ENCODE measurements at regions not wholly inside any gene's neighbourhood (a gene's known extent, or its start where the extent isn't known, plus 50 kb on each side); places are given as distances from the start of the nearest gene placed in this dataset.
A peak's percentile ranks its signal among the peaks of the same experiment; 100 is the strongest.

GRCh38 chr7:86592185-86592584 lies 51.5 kb upstream of the GRM3 start:
- POLR2A ChIA-PET: no interaction called here
- no peak for ATAC-seq
- no peak for DNase-seq

GRCh38 chr7:86574006-86574405 lies 69.7 kb upstream of the GRM3 start:
- ATAC-seq (no peak), DNase-seq (no peak)
- no peak overlapping the region for H3K4me3 Mint-ChIP-seq
- POLR2A ChIA-PET: no interaction called here
- CTCF ChIA-PET: no interaction called here
- H3K27me3 Mint-ChIP-seq (ENCODE audit: low read depth): no peaks in the 10 kb centered on the region
- no peaks in the 10 kb centered on the region for H3K4me1 Mint-ChIP-seq (ENCODE audit: low read depth)
- no peaks in the 10 kb centered on the region for H3K9me3 Mint-ChIP-seq (ENCODE audit: insufficient read depth)
- no peaks in the 10 kb centered on the region for H3K36me3 Mint-ChIP-seq (ENCODE audit: low read depth)
- H3K27ac Mint-ChIP-seq: no peak overlapping the region

More at GRCh38 chr7:86592185-86592584, 51.5 kb upstream of the GRM3 start:
- Mint-ChIP-seq H3K36me3 (ENCODE audit: low read depth) (no peaks in the 10 kb centered on the region), H3K4me3 (no peak overlapping the region), H3K27ac (no peak overlapping the region), H3K9me3 (ENCODE audit: insufficient read depth) (no peaks in the 10 kb centered on the region), H3K4me1 (ENCODE audit: low read depth) (no peaks in the 10 kb centered on the region), H3K27me3 (ENCODE audit: low read depth) (no peaks in the 10 kb centered on the region)
- CTCF ChIA-PET: no interaction called here

- Mint-ChIP-seq H3K4me3 (no peak overlapping the region), H3K4me1 (ENCODE audit: low read depth) (no peaks in the 10 kb centered on the region), H3K27me3 (ENCODE audit: low read depth) (no peaks in the 10 kb centered on the region), H3K27ac (no peak overlapping the region), H3K9me3 (ENCODE audit: insufficient read depth) (no peaks in the 10 kb centered on the region), H3K36me3 (ENCODE audit: low read depth) (no peaks in the 10 kb centered on the region)
- ChIA-PET POLR2A (no interaction called here), CTCF (no interaction called here)
- DNase-seq (no peak), ATAC-seq (no peak)
Observed at GRCh38 chr7:86558680-86559501, 84.8 kb upstream of the GRM3 start.

- DNase-seq (no peak), ATAC-seq (no peak)
- no peaks in the 10 kb centered on the region for H3K4me1 Mint-ChIP-seq (ENCODE audit: low read depth)
- no peaks in the 10 kb centered on the region for H3K27me3 Mint-ChIP-seq (ENCODE audit: low read depth)
- H3K36me3 Mint-ChIP-seq (ENCODE audit: low read depth): no peaks in the 10 kb centered on the region
- ChIA-PET CTCF (no interaction called here), POLR2A (no interaction called here)
- peaks cover 6% of the 10 kb centered on the region for H3K9me3 Mint-ChIP-seq (ENCODE audit: insufficient read depth)
- no peak overlapping the region for H3K4me3 Mint-ChIP-seq
- no peak overlapping the region for H3K27ac Mint-ChIP-seq
Observed at GRCh38 chr7:86534641-86535040, 109.1 kb upstream of the GRM3 start.

DNA sequence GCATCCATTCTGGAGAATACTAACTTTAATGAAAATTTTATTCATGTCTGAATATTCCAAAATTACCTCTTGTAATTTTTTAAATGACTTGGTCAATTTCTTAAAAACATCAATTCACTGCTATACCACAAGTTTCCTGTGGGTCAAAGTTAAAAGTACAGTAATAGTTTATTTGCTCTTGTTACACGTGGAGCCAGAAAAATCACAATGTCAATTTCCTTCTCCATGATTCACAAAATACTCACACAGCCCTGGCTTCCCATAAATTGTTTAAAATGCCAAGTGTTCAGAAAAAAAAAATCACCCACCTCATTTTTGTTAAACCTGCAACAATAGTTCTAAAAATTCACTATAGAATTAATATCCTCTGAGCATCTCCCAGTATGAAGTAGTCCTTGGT lies 139.5 kb upstream of the GRM3 start:
- Mint-ChIP-seq H3K9me3 (ENCODE audit: insufficient read depth) (no peaks in the 10 kb centered on the region), H3K27ac (no peak overlapping the region), H3K4me3 (no peak overlapping the region), H3K36me3 (ENCODE audit: low read depth) (no peaks in the 10 kb centered on the region), H3K4me1 (ENCODE audit: low read depth) (no peaks in the 10 kb centered on the region), H3K27me3 (ENCODE audit: low read depth) (no peaks in the 10 kb centered on the region)
- ChIA-PET POLR2A (no interaction called here), CTCF (no interaction called here)
- no peak for DNase-seq
- ATAC-seq: no peak

GRCh38 chr7:86499986-86500385 lies 143.7 kb upstream of the GRM3 start:
- ChIA-PET POLR2A (no interaction called here), CTCF (no interaction called here)
- no peak overlapping the region for H3K27ac Mint-ChIP-seq
- no peaks in the 10 kb centered on the region for H3K27me3 Mint-ChIP-seq (ENCODE audit: low read depth)
- no peaks in the 10 kb centered on the region for H3K36me3 Mint-ChIP-seq (ENCODE audit: low read depth)
- DNase-seq (no peak), ATAC-seq (no peak)
- H3K4me1 Mint-ChIP-seq (ENCODE audit: low read depth): no peaks in the 10 kb centered on the region
- H3K9me3 Mint-ChIP-seq (ENCODE audit: insufficient read depth): no peaks in the 10 kb centered on the region
- H3K4me3 Mint-ChIP-seq: no peak overlapping the region

GRCh38 chr7:86485827-86486226 lies 157.9 kb upstream of the GRM3 start:
- ATAC-seq: no peak
- CTCF ChIA-PET: no interaction called here

DNA sequence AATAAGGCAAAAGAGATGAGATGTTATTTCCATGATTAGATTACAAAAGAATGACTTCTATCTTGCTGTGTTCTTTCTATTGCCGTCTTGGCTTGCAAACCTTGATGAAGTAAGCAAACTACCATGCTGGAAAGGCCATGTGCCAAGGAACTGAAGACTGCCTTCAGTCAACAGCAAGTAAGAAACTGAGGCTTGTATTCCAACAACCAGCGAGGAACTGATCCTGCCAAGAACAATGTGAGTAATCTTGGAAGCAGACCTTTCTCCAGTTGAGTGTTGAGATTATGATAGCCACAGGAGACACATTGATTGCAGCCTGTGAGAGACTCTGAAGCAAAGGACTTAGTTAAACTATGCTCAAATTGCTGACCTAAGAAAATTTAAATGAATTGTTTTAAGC lies 164.6 kb upstream of the GRM3 start:
- Mint-ChIP-seq H3K27me3 (ENCODE audit: low read depth) (no peaks in the 10 kb centered on the region), H3K36me3 (ENCODE audit: low read depth) (no peaks in the 10 kb centered on the region), H3K4me1 (ENCODE audit: low read depth) (no peaks in the 10 kb centered on the region), H3K4me3 (no peak overlapping the region), H3K9me3 (ENCODE audit: insufficient read depth) (no peaks in the 10 kb centered on the region), H3K27ac (no peak overlapping the region)
- ChIA-PET CTCF (no interaction called here), POLR2A (no interaction called here)
- ATAC-seq: no peak
- no peak for DNase-seq

More at GRCh38 chr7:86485827-86486226, 157.9 kb upstream of the GRM3 start:
- H3K36me3 Mint-ChIP-seq (ENCODE audit: low read depth): no peaks in the 10 kb centered on the region
- H3K9me3 Mint-ChIP-seq (ENCODE audit: insufficient read depth): no peaks in the 10 kb centered on the region
- H3K27ac Mint-ChIP-seq: no peak overlapping the region
- H3K4me1 Mint-ChIP-seq (ENCODE audit: low read depth): no peaks in the 10 kb centered on the region
- no peak for DNase-seq
- no peaks in the 10 kb centered on the region for H3K27me3 Mint-ChIP-seq (ENCODE audit: low read depth)
- POLR2A ChIA-PET: no interaction called here
- H3K4me3 Mint-ChIP-seq: no peak overlapping the region

- ATAC-seq (no peak), DNase-seq (no peak)
- H3K4me3 Mint-ChIP-seq: no peak overlapping the region
- ChIA-PET POLR2A (no interaction called here), CTCF (no interaction called here)
- no peaks in the 10 kb centered on the region for H3K36me3 Mint-ChIP-seq (ENCODE audit: low read depth)
- no peaks in the 10 kb centered on the region for H3K9me3 Mint-ChIP-seq (ENCODE audit: insufficient read depth)
- no peak overlapping the region for H3K27ac Mint-ChIP-seq
- no peaks in the 10 kb centered on the region for H3K4me1 Mint-ChIP-seq (ENCODE audit: low read depth)
- no peaks in the 10 kb centered on the region for H3K27me3 Mint-ChIP-seq (ENCODE audit: low read depth)
Observed at GRCh38 chr7:86477343-86477935, 166.3 kb upstream of the GRM3 start.

DNA sequence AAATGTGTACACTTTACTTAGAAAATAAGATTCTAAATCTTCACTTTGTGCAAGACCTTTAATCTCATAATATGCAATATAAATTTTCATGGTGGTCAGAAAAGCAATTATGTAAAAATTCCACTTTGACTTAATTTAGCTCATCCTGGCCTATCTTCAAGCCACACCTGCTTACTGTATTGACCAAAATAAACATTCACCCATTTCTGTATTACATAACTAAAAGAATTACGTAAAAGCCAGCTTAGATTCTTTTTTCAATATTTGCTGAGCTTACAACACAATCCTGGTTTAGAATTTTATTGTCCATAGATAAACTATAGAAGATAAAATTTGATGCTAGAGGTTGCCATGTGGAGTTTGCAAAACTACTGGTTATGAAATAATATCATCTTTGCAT lies 172.9 kb upstream of the GRM3 start:
- H3K27me3 Mint-ChIP-seq (ENCODE audit: low read depth): no peaks in the 10 kb centered on the region

GRCh38 chr7:86469680-86470295 lies 173.9 kb upstream of the GRM3 start:
- CTCF ChIA-PET: interaction anchor here (0.6 to 1.0 kb wide), 4 partner anchors 9 to 580 kb away, joined by 3 read pairs; no protein-coding TSS in a partner anchor
- Mint-ChIP-seq H3K4me3 (no peak overlapping the region), H3K27me3 (ENCODE audit: low read depth) (no peaks in the 10 kb centered on the region), H3K4me1 (ENCODE audit: low read depth) (no peaks in the 10 kb centered on the region), H3K36me3 (ENCODE audit: low read depth) (no peaks in the 10 kb centered on the region), H3K9me3 (ENCODE audit: insufficient read depth) (no peaks in the 10 kb centered on the region), H3K27ac (no peak overlapping the region)
- no peak for ATAC-seq
- DNase-seq: peak; percentile 69
- POLR2A ChIA-PET: no interaction called here

More for the DNA sequence above, 172.9 kb upstream of the GRM3 start:
- no peaks in the 10 kb centered on the region for H3K36me3 Mint-ChIP-seq (ENCODE audit: low read depth)
- no peak overlapping the region for H3K27ac Mint-ChIP-seq
- POLR2A ChIA-PET: no interaction called here
- H3K9me3 Mint-ChIP-seq (ENCODE audit: insufficient read depth): no peaks in the 10 kb centered on the region
- no peak for ATAC-seq
- H3K4me1 Mint-ChIP-seq (ENCODE audit: low read depth): no peaks in the 10 kb centered on the region
- DNase-seq: no peak
- H3K4me3 Mint-ChIP-seq: no peak overlapping the region
- CTCF ChIA-PET: interaction anchor here (1.4 to 1.7 kb wide), 2 partner anchors 10 to 582 kb away, joined by 4 read pairs; no protein-coding TSS in a partner anchor

DNA sequence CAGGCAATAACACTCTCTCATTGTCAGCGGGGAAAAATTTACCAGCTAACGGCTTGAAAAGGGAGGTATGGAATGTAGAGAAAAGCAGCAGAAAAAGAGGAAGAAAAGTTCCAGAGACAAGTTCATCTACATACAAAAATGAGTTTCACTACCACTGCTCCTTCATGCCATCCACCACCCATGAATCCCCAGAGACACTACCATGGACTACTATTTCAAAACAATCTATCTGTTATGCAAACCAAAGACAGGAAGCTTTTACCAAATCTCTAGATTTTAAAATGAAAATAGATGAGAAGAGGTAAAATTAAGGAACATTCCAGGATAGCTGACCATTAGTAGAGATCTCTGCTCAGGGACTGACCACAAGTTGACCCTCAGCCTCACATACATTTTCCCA lies 189.0 kb upstream of the GRM3 start:
- H3K9me3 Mint-ChIP-seq (ENCODE audit: insufficient read depth): no peaks in the 10 kb centered on the region
- H3K4me1 Mint-ChIP-seq (ENCODE audit: low read depth): no peaks in the 10 kb centered on the region
- H3K36me3 Mint-ChIP-seq (ENCODE audit: low read depth): no peaks in the 10 kb centered on the region
- H3K4me3 Mint-ChIP-seq: no peak overlapping the region
- POLR2A ChIA-PET: no interaction called here
- no peak overlapping the region for H3K27ac Mint-ChIP-seq
- no peaks in the 10 kb centered on the region for H3K27me3 Mint-ChIP-seq (ENCODE audit: low read depth)
- ATAC-seq (no peak), DNase-seq (no peak)
- CTCF ChIA-PET: no interaction called here

Data from activated CD8-positive, alpha-beta T cell treated with anti-CD3 and anti-CD28 coated beads, Interleukin-2, amount 10 ng/mL, durations not matched to agents 7 days and 5 days (primary cell).